ENCODE measurements at regions not wholly inside any gene's neighbourhood (a gene's known extent, or its start where the extent isn't known, plus 50 kb on each side); places are given as distances from the start of the nearest gene placed in this dataset.

- Histone ChIP-seq H3K27ac (no peak overlapping the region), H3K36me3 (ENCODE audit: low read depth) (no peaks in the 10 kb centered on the region), H3K79me2 (ENCODE audit: low read depth) (no peaks in the 10 kb centered on the region), H3K27me3 (ENCODE audit: insufficient read depth, low read depth) (no peaks in the 10 kb centered on the region), H4K20me1 (ENCODE audit: insufficient read depth) (no peaks in the 10 kb centered on the region), H3K4me3 (no peak overlapping the region), H3F3A (ENCODE audit: insufficient read depth, low read depth) (no peaks in the 10 kb centered on the region), H3K4me1 (replicated peaks; ENCODE audit: insufficient read depth) (no peaks in the 10 kb centered on the region), H3K9me3 (ENCODE audit: insufficient read depth, low read depth) (no peaks in the 10 kb centered on the region), H2AFZ (no peak overlapping the region), H3K9me2 (ENCODE audit: insufficient read depth) (no peaks in the 10 kb centered on the region), H3K4me2 (no peak overlapping the region)
- no peak for TF ChIP-seq EZH2 (IDR thresholded peaks at IDR 0.05; ENCODE audit: low read depth)
- no peak for TF ChIP-seq CTCF (conservative IDR thresholded peaks at IDR 0.05)
- POLR2A ChIA-PET (ENCODE audit: unreplicated experiment): no interaction called here
- no peak for DNase-seq
- CTCF ChIA-PET: interaction anchor here (0.6 kb wide), 1 partner anchor 272 kb away, joined by 9 read pairs; no protein-coding TSS in a partner anchor
- intact Hi-C loops (cut with micrococcal nuclease; ENCODE audit: unreplicated experiment): no loop called here
- BruUV-seq (replicated peaks): no TSS peak
Observed at GRCh38 chr2:51697095-51697494, 665.2 kb upstream of the NRXN1 start.

GRCh38 chr2:51695531-51695930, 663.6 kb upstream of the NRXN1 start:
- Histone ChIP-seq H3K9me2 (ENCODE audit: insufficient read depth) (no peaks in the 10 kb centered on the region), H3F3A (ENCODE audit: insufficient read depth, low read depth) (no peaks in the 10 kb centered on the region), H4K20me1 (ENCODE audit: insufficient read depth) (no peaks in the 10 kb centered on the region), H3K79me2 (ENCODE audit: low read depth) (no peaks in the 10 kb centered on the region), H3K27me3 (ENCODE audit: insufficient read depth, low read depth) (no peaks in the 10 kb centered on the region), H3K4me2 (no peak overlapping the region), H2AFZ (no peak overlapping the region), H3K27ac (no peak overlapping the region), H3K36me3 (ENCODE audit: low read depth) (no peaks in the 10 kb centered on the region), H3K4me1 (replicated peaks; ENCODE audit: insufficient read depth) (no peaks in the 10 kb centered on the region), H3K4me3 (no peak overlapping the region), H3K9me3 (ENCODE audit: insufficient read depth, low read depth) (no peaks in the 10 kb centered on the region)
- TF ChIP-seq EZH2 (IDR thresholded peaks at IDR 0.05; ENCODE audit: low read depth) (no peak), CTCF (conservative IDR thresholded peaks at IDR 0.05) (no peak)
- DNase-seq: no peak
- intact Hi-C loops (cut with micrococcal nuclease; ENCODE audit: unreplicated experiment): no loop called here
- ChIA-PET CTCF (interaction anchor here (0.7 kb wide), 1 partner anchor 1268 kb away, joined by 8 read pairs; no protein-coding TSS in a partner anchor), POLR2A (ENCODE audit: unreplicated experiment) (no interaction called here)
- no TSS peak for BruUV-seq (replicated peaks)

GRCh38 chr2:51693640-51694039, 661.7 kb upstream of the NRXN1 start:
- CTCF ChIA-PET: no interaction called here
- H3K4me3 ChIP-seq: no peak overlapping the region
- H4K20me1 ChIP-seq (ENCODE audit: insufficient read depth): no peaks in the 10 kb centered on the region
- DNase-seq: no peak
- H3K9me2 ChIP-seq (ENCODE audit: insufficient read depth): no peaks in the 10 kb centered on the region
- TF ChIP-seq EZH2 (IDR thresholded peaks at IDR 0.05; ENCODE audit: low read depth) (no peak), CTCF (conservative IDR thresholded peaks at IDR 0.05) (no peak)
- H3K36me3 ChIP-seq (ENCODE audit: low read depth): no peaks in the 10 kb centered on the region
- H3K4me2 ChIP-seq: no peak overlapping the region
- H2AFZ ChIP-seq: peak overlapping the region; percentile 20; the same call in 1 of the 2 replicates
- H3F3A ChIP-seq (ENCODE audit: insufficient read depth, low read depth): no peaks in the 10 kb centered on the region
- BruUV-seq (replicated peaks): no TSS peak
- POLR2A ChIA-PET (ENCODE audit: unreplicated experiment): no interaction called here
- no peaks in the 10 kb centered on the region for H3K4me1 ChIP-seq (replicated peaks; ENCODE audit: insufficient read depth)
- H3K9me3 ChIP-seq (ENCODE audit: insufficient read depth, low read depth): no peaks in the 10 kb centered on the region
- intact Hi-C loops (cut with micrococcal nuclease; ENCODE audit: unreplicated experiment): no loop called here
- no peak overlapping the region for H3K27ac ChIP-seq
- no peaks in the 10 kb centered on the region for H3K79me2 ChIP-seq (ENCODE audit: low read depth)
- H3K27me3 ChIP-seq (ENCODE audit: insufficient read depth, low read depth): no peaks in the 10 kb centered on the region

Measured in PC-9 (cell line).